ENCODE measurements at regions not wholly inside any gene's neighbourhood (a gene's known extent, or its start where the extent isn't known, plus 50 kb on each side); places are given as distances from the start of the nearest gene placed in this dataset.

DNA sequence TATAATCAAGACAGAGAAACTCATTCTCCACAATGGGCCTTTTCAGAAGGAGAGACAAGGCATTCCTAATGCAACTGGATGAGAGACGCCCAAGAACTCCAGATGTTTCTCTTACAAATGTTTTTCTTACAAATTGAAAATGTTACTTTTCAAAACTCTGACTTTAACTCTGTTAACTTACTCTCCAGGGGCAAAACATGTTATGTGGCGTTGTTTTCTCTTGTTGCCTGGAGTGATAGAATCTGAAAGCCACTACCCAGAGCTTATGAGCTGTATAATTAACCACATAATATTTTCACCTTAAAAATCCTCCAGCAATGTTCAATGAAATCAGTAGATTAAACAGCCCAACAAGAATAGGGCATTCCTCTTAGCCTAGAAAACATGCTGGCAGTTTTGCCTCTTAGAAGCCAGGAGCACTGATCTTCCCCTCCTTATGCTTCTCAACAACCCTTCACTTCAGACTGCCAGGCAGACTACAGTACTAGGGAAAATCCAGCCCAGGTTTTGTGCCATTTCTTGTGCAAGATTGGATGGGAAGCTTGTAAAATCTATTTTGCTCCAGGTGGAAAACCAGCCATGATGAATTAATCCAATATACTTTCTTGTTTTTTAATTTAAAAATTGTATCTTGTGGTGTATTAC, 186.7 kb upstream of the GADL1 start:
- TF ChIP-seq, protein P1, sequence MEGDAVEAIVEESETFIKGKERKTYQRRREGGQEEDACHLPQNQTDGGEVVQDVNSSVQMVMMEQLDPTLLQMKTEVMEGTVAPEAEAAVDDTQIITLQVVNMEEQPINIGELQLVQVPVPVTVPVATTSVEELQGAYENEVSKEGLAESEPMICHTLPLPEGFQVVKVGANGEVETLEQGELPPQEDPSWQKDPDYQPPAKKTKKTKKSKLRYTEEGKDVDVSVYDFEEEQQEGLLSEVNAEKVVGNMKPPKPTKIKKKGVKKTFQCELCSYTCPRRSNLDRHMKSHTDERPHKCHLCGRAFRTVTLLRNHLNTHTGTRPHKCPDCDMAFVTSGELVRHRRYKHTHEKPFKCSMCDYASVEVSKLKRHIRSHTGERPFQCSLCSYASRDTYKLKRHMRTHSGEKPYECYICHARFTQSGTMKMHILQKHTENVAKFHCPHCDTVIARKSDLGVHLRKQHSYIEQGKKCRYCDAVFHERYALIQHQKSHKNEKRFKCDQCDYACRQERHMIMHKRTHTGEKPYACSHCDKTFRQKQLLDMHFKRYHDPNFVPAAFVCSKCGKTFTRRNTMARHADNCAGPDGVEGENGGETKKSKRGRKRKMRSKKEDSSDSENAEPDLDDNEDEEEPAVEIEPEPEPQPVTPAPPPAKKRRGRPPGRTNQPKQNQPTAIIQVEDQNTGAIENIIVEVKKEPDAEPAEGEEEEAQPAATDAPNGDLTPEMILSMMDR (IDR thresholded peaks at IDR 0.05): no peak
- no peak for TF ChIP-seq POLR2A (IDR thresholded peaks at IDR 0.05)

All from breast epithelium (tissue), 3 donors.